ENCODE measurements at regions not wholly inside any gene's neighbourhood (a gene's known extent, or its start where the extent isn't known, plus 50 kb on each side); places are given as distances from the start of the nearest gene placed in this dataset.

- DNase-seq (ENCODE audit: extremely low spot score), result no peak
- TF ChIP-seq, protein P1, sequence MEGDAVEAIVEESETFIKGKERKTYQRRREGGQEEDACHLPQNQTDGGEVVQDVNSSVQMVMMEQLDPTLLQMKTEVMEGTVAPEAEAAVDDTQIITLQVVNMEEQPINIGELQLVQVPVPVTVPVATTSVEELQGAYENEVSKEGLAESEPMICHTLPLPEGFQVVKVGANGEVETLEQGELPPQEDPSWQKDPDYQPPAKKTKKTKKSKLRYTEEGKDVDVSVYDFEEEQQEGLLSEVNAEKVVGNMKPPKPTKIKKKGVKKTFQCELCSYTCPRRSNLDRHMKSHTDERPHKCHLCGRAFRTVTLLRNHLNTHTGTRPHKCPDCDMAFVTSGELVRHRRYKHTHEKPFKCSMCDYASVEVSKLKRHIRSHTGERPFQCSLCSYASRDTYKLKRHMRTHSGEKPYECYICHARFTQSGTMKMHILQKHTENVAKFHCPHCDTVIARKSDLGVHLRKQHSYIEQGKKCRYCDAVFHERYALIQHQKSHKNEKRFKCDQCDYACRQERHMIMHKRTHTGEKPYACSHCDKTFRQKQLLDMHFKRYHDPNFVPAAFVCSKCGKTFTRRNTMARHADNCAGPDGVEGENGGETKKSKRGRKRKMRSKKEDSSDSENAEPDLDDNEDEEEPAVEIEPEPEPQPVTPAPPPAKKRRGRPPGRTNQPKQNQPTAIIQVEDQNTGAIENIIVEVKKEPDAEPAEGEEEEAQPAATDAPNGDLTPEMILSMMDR (IDR thresholded peaks at IDR 0.05; ENCODE audit: control extremely low read depth, extremely low read depth, low read depth, missing control alignments), result no peak
- ChIA-PET POLR2A (no interaction called here), CTCF (no interaction called here)
Measured at GRCh38 chr1:238370599-238370998, 479.9 kb upstream of the ZP4 start.

DNA sequence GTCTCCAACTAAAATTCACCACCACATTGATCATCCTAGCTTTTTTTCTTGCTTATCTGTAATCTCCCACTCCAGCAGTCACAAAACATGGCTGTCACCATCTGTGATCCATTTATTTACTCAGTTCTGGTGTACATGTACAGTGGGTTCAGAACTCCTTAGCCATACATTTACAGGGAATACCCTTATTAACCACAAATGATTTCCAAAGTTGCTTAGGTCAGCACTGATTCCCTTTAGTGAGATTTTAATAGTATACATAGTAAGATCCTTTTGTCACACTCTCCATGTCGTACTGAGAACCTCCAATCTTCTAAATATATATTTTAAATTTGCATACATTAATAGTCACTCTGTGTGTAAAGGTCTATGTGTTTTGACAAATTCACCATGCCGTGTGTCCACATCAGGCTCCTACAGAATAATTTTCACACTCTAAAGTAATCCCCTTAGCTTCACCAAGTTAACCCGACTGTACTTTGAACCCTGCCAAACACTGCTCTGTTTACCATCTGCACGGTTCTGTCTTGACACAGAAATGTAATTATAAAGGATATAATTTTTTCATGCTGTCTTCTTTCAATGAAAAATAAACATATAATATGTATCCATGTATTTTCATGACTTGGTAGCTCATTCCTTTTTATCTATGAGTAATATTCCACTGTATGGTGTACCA is 473.6 kb upstream of the ZP4 start:
- CTCF ChIA-PET, result interaction anchor here (1.1 kb wide), 2 partner anchors 15 to 19 kb away, joined by 3 to 4 read pairs; no protein-coding TSS in a partner anchor
- no peak for DNase-seq (ENCODE audit: extremely low spot score)
- POLR2A ChIA-PET, result interaction anchor here (0.6 kb wide), 1 partner anchor 125 kb away, joined by 3 read pairs; no protein-coding TSS in a partner anchor
- TF ChIP-seq, protein P1 (IDR thresholded peaks at IDR 0.05; ENCODE audit: control extremely low read depth, extremely low read depth, low read depth, missing control alignments), result no peak

DNA sequence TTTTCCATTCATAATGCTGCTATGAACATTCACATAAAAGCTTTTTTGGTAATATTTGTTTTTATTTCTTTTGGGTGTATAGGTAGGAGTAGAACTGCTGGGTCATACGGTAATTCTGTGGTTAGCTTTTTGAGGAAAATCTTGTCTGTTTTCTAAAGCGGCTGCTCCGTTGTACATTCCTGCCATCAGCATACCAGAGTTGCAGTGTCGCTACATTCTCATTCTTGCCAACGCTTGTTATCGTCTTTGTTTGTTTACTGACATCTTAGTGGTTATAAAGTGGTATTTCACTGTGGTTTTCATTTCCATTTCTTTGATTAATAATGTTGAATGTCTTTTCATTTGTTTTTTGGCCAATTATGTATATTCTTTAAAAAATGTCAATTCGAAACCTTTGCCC is 469.8 kb upstream of the ZP4 start:
- ChIA-PET CTCF (interaction anchor here (1.0 kb wide), 1 partner anchor 86 kb away, joined by 3 read pairs; no protein-coding TSS in a partner anchor), POLR2A (no interaction called here)

DNA sequence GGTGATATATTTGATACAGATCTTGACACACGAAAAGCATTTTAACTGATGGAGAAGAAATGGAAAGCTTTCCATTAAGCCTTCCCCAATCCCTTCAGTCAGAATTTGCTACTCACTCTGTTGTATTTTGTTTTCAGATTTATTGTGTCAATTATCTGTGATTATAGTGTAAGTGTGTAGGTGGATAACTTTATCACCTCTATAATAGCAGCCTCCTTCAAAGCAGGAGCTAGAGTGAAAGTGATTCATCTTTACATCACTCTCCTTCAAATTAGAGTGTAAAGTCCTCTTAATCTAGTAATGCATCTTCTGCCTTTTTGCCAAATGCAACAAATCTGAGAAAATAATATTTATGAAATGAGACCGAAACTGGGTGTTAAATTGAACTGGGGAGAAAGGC is 459.7 kb upstream of the ZP4 start:
- ChIA-PET POLR2A (no interaction called here), CTCF (no interaction called here)
- TF ChIP-seq, protein P1 (IDR thresholded peaks at IDR 0.05; ENCODE audit: control extremely low read depth, extremely low read depth, low read depth, missing control alignments), result no peak
- no peak for DNase-seq (ENCODE audit: extremely low spot score)

More for the DNA sequence above, 469.8 kb upstream of the ZP4 start:
- TF ChIP-seq, protein P1 (IDR thresholded peaks at IDR 0.05; ENCODE audit: control extremely low read depth, extremely low read depth, low read depth, missing control alignments), result no peak
- no peak for DNase-seq (ENCODE audit: extremely low spot score)

DNA sequence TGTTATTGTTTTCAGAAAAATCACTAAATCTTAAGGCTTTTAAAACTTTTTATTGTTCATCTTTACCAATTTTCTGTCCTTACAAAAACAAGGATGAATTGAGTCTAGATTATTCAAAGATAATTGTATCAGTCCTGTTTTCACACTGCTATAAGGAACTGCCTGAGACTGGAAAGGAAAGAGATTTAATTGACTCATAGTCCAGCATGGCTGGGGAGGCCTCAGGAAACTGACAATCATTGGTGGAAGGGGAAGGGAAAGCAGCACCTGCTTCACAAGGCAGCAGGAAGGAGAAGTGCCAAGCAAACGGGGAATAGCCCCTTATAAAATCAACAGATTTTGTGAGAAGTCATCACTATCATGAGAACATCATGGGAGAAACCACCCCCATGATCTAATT is 455.6 kb upstream of the ZP4 start:
- TF ChIP-seq, protein P1 (IDR thresholded peaks at IDR 0.05; ENCODE audit: control extremely low read depth, extremely low read depth, low read depth, missing control alignments), result no peak
- no peak for DNase-seq (ENCODE audit: extremely low spot score)
- ChIA-PET CTCF (no interaction called here), POLR2A (no interaction called here)

- ChIA-PET POLR2A (no interaction called here), CTCF (interaction anchor here (1.1 kb wide), 1 partner anchor 11 kb away, joined by 5 read pairs; no protein-coding TSS in a partner anchor)
- TF ChIP-seq, protein P1 (IDR thresholded peaks at IDR 0.05; ENCODE audit: control extremely low read depth, extremely low read depth, low read depth, missing control alignments), result no peak
- no peak for DNase-seq (ENCODE audit: extremely low spot score)
Measured at GRCh38 chr1:238345837-238346236, 455.1 kb upstream of the ZP4 start.
